GM12892 (cell line): ENCODE measurements at regions not wholly inside any gene's neighbourhood (a gene's known extent, or its start where the extent isn't known, plus 50 kb on each side); places are given as distances from the start of the nearest gene placed in this dataset.

Experiments used
- POLR2A ChIP-seq: IDR thresholded peaks from 2 replicates; pipeline ENCODE4 v1.6.1; 2011; ENCODE audit warnings: low read depth, low read length, control low read depth
- TAF1 ChIP-seq: IDR thresholded peaks from 2 replicates; pipeline ENCODE4 v1.6.1; 2011; ENCODE audit warnings: low read depth, mild to moderate bottlenecking, control low read depth, low read length, borderline replicate concordance

DNA sequence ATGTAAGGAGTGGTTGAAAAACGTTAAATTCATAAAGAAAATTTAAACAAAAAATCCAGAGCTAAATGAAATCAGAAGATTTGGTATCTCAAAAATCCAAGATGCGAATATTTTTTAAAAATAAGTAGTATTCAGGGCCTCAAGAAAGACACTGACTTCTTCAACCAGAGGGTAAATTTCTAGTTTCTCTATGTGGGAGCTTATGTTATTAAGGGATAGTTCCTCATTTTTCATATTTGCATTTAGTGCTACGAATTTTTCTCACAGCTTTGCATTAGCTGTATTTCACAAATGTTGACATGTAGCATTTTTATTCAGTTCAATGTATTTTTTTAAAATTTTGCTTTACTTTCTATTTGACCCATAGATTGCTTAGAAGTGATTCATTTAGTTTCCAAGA is 454.7 kb downstream of the CBLN2 start:
- TF ChIP-seq POLR2A: no peak
- TF ChIP-seq TAF1: no peak
